Prostate gland (tissue), 2 donors: ENCODE measurements at regions not wholly inside any gene's neighbourhood (a gene's known extent, or its start where the extent isn't known, plus 50 kb on each side); places are given as distances from the start of the nearest gene placed in this dataset.

Source experiments
- CTCF ChIP-seq, 4 experiments: fragments of 200-600 bp in 2 of 4; fragments of 450-650 bp in 2 of 4; sonication (generic) in 2 of 4; IDR thresholded peaks; 1 replicate in 3 of 4; 2 replicates in 1 of 4; pipeline ENCODE4 v1.5.1; 2016 to 2019; ENCODE audit warnings: antibody characterized with exemption in 4 of 4, mild to moderate bottlenecking in 2 of 4, moderate library complexity in 2 of 4
- POLR2A ChIP-seq: fragments of 450-650 bp; IDR thresholded peaks from one replicate; pipeline ENCODE4 v1.6.1; 2016; ENCODE audit warnings: antibody characterized with exemption, mild to moderate bottlenecking
- POLR2AphosphoS5 ChIP-seq: sonication (generic); formaldehyde crosslinking; IDR thresholded peaks from one replicate; pipeline ENCODE4 v1.6.1; 2017; ENCODE audit warnings: antibody characterized with exemption

GRCh38 chr10:88136712-88137111, 273.3 kb downstream of the PTEN start:
- TF ChIP-seq POLR2AphosphoS5 (no peak), CTCF (IDR thresholded peaks at IDR 0.05) (no peak), POLR2A (no peak)
